ENCODE measurements at regions not wholly inside any gene's neighbourhood (a gene's known extent, or its start where the extent isn't known, plus 50 kb on each side); places are given as distances from the start of the nearest gene placed in this dataset.

DNA sequence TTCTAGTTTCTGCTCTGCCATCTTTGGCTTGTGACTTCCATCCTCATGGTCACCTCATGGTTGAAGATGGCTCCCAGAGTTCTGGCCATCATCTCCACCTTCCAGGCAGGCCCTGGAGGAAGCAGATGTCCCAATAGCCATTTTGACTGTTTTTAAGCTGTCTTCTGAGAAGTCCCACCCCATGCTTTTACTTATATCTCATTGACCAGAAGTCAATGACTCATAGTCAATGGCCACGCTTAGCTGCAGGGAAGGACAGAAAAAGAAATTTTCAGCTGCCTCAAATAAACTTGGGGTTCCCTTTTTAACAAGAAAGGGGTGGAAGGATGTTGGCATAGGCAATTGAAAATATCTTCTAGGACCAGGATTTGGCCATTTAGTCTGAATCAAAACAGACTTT is 168.1 kb downstream of the AACS start:
- no peak overlapping the region for H3K4me3 ChIP-seq (ENCODE audit: low read length)
- TF ChIP-seq, protein P1, sequence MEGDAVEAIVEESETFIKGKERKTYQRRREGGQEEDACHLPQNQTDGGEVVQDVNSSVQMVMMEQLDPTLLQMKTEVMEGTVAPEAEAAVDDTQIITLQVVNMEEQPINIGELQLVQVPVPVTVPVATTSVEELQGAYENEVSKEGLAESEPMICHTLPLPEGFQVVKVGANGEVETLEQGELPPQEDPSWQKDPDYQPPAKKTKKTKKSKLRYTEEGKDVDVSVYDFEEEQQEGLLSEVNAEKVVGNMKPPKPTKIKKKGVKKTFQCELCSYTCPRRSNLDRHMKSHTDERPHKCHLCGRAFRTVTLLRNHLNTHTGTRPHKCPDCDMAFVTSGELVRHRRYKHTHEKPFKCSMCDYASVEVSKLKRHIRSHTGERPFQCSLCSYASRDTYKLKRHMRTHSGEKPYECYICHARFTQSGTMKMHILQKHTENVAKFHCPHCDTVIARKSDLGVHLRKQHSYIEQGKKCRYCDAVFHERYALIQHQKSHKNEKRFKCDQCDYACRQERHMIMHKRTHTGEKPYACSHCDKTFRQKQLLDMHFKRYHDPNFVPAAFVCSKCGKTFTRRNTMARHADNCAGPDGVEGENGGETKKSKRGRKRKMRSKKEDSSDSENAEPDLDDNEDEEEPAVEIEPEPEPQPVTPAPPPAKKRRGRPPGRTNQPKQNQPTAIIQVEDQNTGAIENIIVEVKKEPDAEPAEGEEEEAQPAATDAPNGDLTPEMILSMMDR (IDR thresholded peaks at IDR 0.05; ENCODE audit: insufficient read depth, low read depth, low read length, missing control alignments) = no peak
- no peak for DNase-seq (ENCODE audit: low read depth)

DNA sequence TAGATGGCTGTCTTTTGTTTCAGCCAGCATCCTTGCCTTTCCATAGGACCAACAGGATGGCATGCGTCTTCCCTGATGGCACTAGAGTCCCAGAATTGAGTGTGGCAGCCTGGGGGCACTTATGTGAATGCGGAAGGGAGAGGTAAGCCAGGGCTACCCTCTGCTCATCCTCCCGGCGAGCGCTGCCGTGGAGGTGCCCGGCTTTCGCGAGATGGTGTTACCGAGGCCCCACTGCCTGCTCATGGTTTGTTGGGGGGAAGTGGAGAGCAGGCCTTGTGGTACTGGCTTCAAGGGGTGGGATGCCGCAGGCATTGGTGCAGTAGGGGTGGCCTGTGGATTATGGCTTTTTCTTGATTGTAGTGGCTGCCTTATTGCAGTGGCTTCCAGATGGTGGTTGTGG is 174.3 kb downstream of the AACS start:
- no peak overlapping the region for H3K4me3 ChIP-seq (ENCODE audit: low read length)

GRCh38 chr12:125240717-125241116 is 175.5 kb downstream of the AACS start:
- TF ChIP-seq, protein P1 (IDR thresholded peaks at IDR 0.05; ENCODE audit: insufficient read depth, low read depth, low read length, missing control alignments) = no peak
- no peak for DNase-seq (ENCODE audit: low read depth)

More for the DNA sequence above, 174.3 kb downstream of the AACS start:
- TF ChIP-seq, protein P1 (IDR thresholded peaks at IDR 0.05; ENCODE audit: insufficient read depth, low read depth, low read length, missing control alignments) = no peak
- no peak for DNase-seq (ENCODE audit: low read depth)

GRCh38 chr12:125243811-125244210 is 178.6 kb downstream of the AACS start:
- no peak for DNase-seq (ENCODE audit: low read depth)
- TF ChIP-seq, protein P1 (IDR thresholded peaks at IDR 0.05; ENCODE audit: insufficient read depth, low read depth, low read length, missing control alignments) = no peak
- no peak overlapping the region for H3K4me3 ChIP-seq (ENCODE audit: low read length)

More at GRCh38 chr12:125240717-125241116, 175.5 kb downstream of the AACS start:
- H3K4me3 ChIP-seq (ENCODE audit: low read length) = no peak overlapping the region

- no peak for DNase-seq (ENCODE audit: low read depth)
- TF ChIP-seq, protein P1 (IDR thresholded peaks at IDR 0.05; ENCODE audit: insufficient read depth, low read depth, low read length, missing control alignments) = no peak
- no peak overlapping the region for H3K4me3 ChIP-seq (ENCODE audit: low read length)
Measured at GRCh38 chr12:125244338-125244737, 179.1 kb downstream of the AACS start.

DNA sequence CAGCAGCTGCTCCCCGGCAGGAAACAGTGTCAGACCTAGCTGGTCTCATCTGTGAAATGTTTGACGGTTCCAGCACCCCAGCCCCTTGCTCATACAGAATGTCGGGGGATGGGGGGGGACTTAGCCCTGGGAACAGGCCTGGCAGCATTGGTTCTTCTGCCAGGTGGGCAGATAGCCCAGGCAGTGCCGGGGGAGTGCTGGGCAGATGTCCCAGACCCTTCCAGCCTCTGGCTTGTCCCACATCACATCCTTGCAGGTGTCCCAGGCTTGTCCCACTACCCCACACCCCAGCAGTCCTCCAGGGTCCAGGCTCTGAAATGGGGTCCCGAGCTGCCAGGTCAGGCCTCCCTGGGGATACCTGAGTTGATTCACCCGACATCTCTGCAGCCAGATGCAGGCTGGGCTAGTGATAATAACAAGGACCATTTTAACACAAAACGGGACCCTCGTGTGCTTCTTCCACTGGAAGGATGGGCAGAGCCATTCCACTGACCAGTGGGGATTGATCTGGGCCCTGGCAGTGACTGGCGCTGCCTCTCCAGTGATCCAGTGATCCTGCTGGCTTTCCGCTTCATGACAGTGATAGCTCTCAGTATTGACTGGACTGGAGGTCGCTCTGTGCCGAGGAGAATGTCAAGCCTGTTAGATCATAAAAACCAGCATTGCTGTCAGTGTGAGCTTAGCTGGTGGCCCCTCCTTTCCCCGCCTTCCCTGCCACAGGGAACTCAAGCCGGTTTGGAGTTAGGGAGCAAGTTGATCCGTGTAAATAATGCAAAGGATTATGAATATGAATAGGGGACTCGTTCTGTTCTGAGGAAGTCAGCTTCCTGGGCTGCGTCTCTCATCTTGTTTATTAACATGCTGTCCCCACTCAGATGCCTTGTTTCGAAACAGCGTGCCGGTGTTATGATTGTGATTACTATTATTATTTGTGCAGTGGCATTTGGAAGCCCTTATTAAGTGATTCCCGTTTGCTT is 180.6 kb downstream of the AACS start:
- no peak overlapping the region for H3K4me3 ChIP-seq (ENCODE audit: low read length)
- TF ChIP-seq, protein P1 (IDR thresholded peaks at IDR 0.05; ENCODE audit: insufficient read depth, low read depth, low read length, missing control alignments) = no peak
- no peak for DNase-seq (ENCODE audit: low read depth)

Measured in epithelial cell of esophagus (primary cell).